ENCODE measurements at regions not wholly inside any gene's neighbourhood (a gene's known extent, or its start where the extent isn't known, plus 50 kb on each side); places are given as distances from the start of the nearest gene placed in this dataset.
A peak's percentile ranks its signal among the peaks of the same experiment; 100 is the strongest.
"Not testable (repeated sequence)": the region's sequence is repeated elsewhere in the genome, so short reads cannot be mapped to it uniquely, and the experiment has no call there.

DNA sequence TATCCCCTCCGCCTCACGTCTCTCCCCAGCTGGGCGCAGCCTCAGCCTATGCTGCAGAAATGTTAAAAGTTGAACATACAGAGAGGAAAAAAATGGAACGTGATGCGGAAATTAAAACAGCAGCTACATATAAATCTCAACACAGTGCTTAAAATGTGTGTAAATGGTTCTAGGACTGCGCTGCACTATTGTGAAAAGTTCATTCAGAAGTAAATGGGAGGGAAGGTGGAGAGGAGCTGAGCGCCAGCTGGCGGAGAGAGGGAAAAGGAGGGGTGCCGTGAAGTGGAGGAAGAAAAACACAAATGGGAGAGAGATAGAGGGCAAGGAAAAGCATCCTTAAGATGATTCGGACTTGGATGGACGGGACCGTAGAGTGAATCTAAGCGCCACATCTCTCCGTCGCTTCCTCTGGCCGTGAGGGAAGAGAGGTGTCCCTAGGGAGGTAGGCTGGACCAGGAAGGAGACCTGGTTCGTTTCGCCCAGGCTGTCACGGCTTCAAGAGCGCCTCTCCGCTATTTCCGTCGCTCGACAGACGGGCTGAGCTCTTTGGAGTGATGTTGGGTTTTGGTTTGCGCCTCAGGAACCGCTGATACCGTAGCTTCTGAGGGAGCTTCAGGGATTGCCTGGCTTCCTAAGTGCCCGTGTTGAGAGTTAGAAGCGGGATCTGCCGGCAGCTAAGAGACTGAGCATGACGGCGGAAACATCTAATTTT, 113.7 kb downstream of the TRIM27 start:
- peak in 1 of 2 experiments; percentile 38 for DNase-seq

DNA sequence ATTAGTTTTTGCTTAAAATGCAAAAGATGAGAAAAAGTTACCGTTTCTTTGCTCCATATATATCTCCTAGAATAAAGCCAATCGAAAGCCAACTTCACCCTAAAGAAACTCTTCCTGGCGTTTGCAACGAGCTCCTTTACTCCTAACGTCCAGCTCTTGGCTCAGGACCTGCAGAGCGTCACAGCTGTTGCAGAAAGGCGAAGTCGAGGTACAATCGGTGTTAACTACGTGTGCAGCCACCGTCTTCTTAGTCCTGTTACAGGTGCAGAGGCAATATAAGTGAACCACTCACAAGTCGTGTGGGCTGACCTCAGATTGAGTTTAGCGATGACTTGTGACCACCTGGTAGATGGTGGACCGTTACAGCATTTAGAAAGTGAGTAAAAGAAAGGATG, 113.1 kb downstream of the TRIM27 start:
- no peak for DNase-seq

DNA sequence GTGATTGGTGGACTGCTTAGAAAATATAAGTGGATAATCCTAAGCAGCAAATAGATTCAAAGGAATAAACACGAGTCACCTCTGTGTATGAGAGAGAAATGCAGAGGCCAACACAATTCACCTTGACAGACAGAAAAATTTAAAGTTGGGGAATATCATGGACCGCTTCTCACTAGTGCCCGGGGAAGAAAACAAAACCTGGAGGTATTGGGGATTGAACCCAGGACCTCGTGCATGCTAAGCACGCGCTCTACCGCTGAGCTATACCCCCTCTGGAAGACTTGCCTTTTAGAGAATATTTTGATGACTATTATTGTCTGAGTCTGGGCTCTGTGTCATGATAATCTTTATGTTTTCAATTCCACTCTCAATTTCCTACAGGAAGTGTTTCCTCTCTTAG, 111.9 kb downstream of the TRIM27 start:
- DNase-seq: peak in 1 of 2 experiments; percentile 11

DNA sequence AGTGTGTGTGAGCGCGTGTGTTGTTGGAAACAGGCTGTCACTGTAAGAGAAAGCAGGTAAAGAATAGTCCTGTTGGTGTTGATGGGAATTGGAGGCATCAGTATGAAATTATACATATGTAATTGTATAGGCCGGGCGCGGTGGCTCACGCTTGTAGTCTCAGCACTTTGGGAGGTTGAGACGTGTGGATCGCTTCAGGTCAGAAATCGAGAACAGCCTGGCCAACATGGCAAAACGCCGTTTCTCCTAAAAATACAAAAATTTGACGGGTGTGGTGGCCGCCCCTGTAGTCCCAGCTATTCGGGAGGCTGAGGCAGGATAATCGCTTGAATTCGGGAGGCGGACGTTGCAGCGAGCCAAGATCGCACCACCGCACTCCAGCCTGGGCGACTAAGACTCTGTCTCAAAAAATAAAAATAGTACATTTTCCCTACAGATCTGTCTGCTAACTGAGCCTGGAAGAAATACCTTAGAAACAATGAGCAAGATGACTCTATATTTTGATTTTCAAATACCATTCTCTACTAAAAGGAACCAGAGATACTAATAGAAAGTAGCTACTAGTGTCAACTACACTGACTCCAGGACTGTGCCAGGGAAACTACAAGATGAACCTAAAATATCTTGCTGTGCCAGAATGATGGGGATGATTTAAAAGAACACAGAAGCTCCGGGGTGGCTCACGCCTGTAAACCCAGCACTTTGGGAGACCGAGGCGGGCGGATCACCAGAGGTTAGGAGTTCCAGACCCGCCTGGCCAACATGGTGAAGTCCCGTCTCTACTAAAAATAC, 110.8 kb downstream of the TRIM27 start:
- no peak for DNase-seq

DNA sequence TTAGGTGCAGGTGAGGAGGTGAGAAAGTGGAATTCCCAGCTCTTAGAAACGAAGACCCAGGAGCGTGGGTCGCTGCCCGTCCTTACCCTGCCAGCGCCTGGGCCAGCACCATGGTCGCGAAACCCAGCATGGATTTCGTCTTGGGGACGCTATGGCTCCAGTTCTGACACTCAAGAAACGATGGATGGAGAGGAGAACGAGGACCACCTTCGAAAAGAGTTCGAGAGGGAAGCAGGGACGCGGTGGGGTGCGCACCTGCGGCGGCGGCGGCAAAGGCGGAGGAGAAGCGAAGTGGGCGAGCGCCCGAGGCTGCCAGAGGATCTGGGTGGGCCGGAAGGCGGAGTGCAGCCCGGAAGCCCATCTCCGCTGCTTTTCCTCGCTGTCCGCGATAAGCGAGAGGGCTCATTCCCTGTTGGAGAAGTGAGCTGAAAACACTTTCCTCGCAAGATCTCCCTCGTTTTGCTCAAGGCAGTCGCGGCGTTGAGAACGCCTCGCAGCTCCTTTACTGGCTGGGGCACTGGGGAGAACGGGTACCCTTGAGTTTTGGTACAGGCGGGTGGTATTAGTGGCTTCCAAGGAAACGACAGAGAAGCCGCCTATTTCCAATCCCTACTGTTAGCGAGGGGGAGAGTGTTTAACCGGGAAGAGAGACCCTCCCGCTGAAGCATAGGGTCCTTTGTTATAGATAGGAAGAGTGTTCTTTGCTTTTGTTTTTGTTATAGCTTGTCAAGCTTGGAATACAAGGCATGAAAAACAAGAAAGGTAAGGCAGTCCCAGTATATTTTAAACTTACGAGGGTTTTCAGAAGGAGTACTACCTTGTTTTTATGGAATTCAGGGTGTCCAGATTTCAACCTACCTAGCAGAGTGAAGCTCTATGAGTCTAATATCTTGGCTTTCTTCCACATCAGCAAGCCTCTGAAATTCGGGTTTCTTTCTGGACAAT, 109.5 kb downstream of the TRIM27 start:
- DNase-seq: no peak

DNA sequence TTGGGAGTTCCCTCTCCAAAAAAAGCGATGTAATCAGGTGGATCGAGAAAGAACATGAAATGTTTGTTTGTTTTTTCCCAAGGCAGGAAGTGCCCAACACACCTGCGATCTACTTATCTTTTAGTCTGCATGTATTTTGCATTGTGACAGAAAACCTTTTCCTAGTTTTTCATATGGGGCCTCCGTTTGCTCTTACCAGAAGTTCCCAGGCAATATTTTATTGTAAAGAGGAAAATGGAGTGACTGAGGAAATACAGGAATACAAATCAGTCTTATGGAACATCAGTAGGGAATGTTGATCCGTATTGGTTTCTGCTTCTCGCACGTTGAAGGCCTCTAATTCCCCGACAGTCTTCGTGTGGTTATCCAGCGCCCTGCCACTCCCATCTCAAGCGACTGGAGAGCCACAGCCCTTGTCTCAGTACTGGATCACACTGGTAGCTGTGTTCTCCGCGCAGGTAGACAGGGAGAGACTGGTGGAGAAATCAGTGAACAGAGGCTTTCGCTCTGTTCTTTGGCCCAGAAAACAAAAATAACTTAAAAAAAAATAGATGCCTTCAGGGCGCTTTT, 107.4 kb downstream of the TRIM27 start:
- peak in 1 of 2 experiments; percentile 14 for DNase-seq

DNA sequence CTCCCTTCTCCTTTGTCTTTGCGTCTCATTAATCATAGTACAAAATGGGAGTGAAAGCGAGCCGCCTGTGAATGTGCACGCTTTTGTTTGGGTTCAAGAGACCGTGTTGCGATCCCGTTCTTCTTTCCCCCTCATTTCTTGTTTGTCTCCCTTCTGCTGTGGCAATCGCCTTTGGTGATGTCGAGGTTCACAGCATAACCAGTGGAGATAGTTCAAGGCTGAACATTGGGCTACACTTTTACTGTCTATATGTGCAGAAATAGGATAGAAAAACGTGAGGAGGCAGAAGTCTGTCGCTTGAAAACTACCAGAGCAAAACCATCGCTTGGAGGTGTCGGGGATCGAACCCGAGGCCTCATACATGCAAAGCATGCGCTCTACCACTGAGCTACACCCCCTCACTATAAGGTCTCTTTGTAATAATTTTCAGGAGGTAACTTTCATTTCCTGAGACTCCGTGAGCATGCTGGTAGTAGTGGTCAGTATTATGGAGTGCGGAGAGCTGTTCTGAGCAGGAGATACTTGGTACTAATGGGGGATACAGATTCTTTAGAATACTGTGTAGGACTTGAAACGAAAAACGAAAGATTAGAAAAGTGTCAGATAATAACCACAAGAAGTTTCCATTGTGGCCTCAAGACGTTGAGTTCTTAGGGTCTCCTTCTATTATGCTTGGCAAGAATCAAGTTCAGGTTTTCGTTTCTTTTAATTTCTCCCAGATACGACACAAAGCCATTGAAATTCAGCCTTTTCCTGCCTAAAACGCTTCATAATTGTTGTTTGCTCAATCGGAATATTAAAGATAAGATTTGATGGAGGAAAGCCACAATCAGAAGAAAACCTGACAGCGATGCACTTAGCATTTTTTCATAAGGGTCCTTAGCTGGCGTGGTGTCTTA, 106.6 kb downstream of the TRIM27 start:
- DNase-seq: peak in 1 of 2 experiments; percentile 37

DNA sequence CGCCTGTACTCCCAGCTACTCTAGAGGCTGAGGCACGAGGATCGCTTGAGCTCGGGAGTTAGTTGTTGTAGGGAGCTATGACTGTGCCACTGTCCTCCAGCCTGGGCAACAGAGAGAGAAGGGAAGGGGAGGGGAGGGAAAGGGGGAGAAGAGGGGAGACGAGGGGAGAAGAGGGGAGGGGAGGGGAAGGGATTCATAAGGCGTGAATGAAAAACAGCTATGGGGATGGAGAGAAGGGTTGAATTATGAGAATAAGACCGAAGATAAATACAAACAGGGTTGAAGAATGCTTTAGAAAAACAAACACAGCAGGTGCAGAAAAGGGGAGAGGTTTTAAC, 106.0 kb downstream of the TRIM27 start:
- DNase-seq: no peak

DNA sequence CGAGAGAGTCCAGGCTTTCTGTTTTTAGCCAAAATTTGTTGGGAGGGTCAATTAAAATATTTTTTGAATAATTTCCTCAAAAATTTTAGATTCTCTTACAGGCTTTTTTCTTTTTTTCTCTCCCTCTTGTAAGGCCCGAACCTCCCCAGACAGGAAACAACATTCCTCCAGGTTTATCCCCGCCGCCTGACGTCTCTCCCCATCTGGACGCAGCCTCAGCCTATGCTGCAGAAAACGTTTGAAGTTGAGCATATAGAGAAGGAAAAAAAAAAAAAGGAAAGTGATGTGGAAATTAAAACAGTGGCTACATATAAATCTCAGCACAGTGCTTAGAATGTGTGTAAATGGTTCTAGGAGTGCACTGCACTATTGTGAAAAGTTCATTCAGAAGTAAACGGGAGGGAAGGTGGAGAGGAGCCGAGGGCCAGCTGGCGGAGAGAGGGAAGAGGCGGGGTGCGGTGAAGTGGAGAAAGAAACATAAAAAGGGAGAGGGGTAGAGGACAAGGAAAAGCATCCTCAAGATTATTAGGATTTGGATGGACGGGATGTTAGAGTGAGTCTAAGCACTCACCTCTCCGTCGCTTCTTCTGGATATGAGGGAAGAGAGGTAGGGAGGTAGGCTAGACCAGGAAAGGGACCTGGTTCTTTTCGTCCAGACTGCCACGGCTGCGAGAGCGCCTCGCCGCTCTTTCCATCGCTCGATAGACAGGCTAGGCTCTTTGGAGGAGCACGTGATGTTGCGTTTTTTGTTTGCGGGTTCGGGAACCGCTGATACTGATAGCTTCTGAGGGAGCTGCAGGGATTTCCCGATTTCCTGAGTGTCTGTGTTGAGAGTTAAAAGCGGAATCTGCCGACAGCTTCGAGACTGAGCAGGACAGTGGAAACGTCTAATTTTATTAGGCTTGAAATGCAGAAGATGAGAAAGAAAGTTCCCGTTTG, 98.7 kb downstream of the TRIM27 start:
- no peak for DNase-seq

DNA sequence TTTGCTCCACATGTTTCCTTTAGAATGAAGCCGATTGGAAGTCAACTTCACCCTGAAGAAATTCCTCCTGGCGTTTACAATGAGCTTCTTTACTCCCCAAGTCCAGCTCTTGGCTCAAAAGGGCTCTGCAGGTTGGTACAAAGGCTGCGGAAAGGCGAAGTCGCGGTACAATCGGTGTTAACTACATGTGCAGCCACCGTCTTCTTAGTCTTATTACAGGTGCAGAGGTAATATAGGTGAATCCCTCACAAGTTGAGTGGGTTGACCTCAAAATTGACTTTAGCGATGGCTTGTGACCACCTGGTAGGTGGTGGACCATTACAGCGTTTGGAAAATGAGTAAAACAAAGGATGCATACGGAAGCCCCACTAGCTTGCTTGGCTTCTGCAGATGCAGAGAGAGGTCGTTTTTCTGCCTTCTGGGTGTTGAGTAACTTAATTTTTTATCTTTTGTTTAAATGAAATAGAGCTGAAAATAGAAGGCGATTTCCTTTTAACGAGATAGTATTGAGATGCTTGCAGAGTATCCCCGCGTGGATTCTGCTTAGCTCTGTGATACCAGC, 98.0 kb downstream of the TRIM27 start:
- DNase-seq: no peak

DNA sequence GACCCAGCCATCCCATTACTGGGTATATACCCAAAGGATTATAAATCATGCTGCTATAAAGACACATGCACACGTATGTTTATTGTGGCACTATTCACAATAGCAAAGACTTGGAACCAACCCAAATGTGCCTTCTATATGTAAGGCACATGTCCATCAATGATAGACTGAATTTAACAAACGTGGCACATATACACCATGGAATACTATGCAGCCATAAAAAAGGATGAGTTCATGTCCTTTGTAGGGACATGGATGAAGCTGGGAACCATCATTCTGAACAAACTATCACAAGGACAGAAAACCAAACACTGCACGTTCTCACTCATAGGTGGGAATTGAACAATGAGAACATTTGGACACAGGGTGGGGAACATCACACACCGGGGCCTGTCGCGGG, 92.1 kb downstream of the TRIM27 start:
- not testable (repeated sequence) for DNase-seq

DNA sequence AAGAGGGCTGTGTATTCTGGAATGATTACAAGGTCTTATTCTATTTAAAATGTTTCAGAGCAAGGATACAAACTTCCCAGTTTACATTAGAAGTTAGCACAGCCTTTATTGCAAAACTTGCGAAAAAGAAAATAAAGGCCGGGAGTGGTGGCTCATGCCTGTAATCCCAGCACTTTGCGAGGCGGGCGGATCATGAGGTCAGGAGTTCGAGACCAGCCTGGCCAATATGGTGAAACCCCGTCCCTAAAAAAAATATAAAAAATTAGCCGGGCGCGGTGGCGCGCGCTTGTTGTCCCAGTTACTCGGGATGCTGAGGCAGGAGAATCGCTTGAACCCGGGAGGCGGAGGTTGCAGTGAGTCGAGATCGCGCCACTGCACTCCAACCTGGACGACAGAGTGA, 87.1 kb downstream of the TRIM27 start:
- not testable (repeated sequence) for DNase-seq

DNA sequence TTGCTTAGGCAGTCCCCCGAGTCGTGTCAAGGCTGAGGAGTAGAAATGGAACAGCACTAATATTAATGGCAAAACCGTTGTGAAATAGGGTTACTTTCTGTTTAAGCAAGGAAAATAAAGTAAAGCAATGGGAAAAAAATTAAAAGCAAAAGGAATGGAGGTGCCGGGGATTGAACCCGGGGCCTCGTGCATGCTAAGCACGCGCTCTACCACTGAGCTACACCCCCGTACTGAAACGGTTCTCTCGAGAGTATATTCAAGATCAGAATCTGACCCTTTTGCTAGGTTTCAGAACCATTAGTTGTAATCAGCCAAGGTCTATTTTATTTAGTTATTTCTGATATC, 85.5 kb downstream of the TRIM27 start:
- DNase-seq: peak; percentile 75 to 83

DNA sequence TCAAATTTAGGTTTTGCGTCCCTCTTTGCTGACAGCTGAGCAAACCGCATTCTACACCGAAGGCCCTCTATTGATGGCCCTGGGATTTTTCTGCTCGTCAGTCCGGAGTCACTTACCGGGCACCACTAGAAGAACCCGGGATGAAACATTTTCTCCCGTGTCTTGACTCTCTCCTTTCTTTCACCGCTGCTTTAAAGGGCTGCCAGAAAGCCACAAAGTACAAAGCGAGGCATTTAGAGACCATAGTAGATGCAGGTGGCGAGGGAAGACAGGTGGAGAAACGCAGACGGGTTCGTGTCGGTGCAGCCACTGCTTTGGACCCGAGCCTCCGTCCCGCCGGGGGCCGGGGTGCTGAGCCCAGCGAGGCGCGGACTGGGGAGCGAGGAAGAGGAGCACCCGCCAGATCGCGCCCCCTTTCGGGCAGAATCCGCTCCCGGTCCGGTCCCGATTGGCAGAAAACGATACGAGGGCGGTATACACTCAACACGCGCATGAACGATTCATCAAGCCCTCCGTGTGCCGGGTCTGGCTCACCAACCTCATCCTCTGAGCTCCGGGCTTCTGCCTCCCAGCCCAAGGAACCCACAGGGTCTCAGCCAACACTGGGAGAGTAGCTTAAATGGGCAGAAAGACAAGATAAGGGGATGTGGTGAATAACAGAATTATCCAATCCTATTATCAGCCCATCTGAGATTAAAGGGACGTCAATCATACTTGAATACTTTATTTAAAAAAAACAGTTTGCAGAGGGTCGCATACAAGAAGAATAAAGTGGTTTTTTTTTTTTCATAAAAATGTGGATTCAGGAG, 84.9 kb downstream of the TRIM27 start:
- peak; percentile 90 to 92 for DNase-seq

DNA sequence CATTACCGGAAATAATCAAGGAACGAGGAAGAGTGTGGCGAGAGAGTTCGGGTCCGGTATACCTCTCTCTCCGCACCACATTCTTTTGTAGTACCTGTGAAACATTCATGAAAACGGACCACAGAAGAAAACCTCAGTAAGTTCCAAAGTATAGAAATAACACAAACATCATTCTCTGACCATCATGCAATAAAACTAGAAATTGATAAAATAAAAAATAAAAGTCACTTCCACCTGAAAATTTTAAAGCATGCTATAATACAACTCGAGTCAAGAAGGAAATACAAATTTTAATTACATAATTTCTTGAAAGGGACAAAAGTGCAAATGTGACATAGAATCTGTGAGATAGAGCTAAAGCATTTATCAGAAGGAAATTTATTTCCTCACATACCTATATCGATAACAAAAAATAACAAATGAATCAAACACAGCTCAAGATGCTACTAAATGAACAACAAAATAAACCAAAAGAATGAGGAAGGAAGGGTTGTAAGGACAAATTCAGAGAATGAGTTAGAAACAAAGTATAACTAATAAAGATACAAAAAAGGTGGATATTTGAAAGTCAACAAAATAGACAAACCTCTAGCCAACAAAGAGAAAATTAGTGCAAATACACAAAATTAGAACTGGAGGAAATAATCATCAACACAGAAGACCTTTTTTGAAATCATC, 84.2 kb downstream of the TRIM27 start:
- peak in 1 of 2 experiments; percentile 27 for DNase-seq

DNA sequence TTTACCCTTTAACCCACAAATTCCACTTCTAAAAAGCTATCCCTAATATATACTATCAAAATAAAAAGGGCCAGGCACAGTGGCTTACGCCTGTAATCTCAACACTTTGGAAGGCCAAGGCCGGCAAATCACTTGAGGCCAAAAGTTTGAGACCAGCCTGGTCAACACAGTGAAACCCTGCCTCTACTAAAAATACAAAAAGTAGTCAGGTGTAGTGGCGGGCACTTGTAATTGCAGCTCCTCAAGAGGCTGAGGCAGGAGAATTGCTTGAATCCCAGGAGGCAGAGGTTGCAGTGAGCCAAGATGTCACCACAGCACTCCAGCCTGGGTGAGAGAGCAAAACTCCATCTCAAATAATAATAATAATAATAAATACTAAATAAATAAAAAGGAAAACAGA, 82.5 kb downstream of the TRIM27 start:
- no peak for DNase-seq

DNA sequence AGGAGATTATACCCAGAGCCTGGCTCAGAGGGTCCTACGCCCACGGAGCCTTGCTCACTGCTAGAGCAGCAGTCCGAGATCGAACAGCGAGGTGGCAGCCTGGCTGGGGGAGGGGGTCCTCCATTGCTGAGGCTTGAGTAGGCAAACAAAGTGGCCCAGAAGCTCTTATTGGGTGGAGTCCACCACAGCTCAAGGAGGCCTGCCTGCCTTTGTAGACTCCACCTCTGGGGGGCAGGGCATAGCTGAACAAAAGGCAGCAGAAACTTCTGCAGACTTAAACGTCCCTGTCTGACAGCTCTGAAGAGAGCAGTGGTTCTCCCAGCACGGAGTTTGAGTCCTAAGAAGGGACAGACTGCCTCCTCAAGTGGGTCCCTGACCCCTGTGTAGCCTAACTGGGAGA, 75.0 kb downstream of the TRIM27 start:
- DNase-seq: not testable (repeated sequence)

Measured in NCI-H526 (cell line).